Left kidney (tissue), 1 donor: ENCODE measurements at regions not wholly inside any gene's neighbourhood (a gene's known extent, or its start where the extent isn't known, plus 50 kb on each side); places are given as distances from the start of the nearest gene placed in this dataset.
A peak's percentile ranks its signal among the peaks of the same experiment; 100 is the strongest.

ENCODE experiments used
- DNase-seq: peaks from one replicate; pipeline ENCODE4 v3.0.0-alpha.2; 2013

DNA sequence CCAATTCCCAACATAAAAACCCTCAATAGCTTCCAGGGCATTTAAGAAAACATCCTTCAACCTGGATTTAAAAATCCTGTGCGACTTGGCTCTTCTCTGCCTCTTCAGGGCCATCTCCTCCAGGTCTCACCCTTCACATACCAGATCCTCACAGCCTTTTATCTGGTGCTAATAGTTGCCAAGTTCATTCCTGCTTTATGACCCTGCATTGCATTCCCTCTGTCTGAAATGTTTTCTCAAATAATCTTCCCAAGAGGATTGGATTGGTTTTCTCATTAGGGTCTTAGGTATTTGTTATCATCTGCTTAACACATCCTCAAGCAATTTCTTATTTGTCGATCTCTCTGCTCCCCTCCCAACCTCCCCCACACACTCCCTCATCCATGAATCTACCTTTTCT, 832.0 kb downstream of the GALC start:
- DNase-seq = no peak

DNA sequence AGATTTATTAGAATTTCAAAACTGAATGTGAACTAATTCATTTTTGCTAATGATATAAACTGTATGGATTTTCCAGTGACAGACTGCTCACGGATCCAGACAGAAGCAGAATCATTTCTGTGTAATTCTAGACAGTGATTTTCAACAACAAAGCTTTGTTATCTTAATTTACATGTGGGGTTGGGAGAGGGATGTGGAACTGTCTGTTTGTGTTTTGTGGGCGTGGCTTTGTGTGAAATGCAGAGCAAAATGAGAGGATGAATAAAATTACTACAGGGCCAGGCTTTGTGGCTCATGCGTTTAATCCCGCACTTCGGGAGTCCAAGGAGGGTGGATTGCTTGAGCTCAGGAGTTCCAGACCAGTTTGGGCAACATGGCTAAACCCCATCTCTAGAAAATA, 834.7 kb downstream of the GALC start:
- DNase-seq = no peak

DNA sequence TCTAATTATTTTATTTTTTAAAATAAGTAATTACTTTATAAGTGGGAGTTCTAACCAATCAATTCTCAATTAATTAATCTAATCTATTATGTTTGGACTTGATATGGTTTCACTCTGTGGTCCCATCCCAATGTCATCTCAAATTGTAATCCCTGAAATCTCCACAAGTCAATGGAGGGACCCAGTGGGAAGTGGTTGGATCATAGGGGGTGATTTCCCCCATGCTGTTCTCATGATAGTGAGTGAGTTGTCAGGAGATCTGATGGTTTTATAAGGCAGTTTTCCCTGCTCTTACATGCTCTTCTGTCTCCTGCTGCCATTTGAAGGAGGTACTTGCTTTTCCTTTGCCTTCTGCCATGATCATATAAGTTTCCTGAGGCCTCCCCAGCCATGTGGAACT, 836.1 kb downstream of the GALC start:
- no peak for DNase-seq

DNA sequence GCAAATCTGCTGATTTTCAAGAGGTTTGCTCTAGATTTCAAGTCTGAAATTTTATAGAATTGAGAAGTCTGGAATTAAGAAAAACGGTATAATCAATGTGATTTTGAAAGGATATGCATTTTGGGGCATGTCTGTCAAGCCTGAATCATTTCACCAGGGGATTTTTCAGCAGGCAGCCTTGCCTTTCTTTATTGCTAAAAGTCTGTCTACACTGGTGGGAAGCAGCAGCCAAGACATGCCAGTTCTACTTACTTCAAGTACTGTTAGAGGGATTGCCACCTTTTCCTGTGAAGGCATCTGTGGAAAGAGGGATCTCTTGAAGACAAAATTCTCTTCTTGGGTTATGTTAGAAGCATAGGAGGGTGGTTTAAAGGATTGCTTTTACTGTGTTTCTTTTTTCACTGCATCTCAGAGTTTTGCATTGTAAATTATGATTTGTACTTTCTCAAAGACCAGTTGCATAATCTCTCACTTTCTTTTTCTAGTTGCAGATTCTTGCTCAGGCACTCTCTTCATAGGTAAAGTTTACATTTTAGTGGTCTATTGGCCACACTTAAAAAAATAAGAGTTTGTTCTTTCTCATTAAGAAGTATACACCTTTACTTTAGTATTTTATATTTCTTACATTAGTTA, 837.0 kb downstream of the GALC start:
- DNase-seq = no peak

DNA sequence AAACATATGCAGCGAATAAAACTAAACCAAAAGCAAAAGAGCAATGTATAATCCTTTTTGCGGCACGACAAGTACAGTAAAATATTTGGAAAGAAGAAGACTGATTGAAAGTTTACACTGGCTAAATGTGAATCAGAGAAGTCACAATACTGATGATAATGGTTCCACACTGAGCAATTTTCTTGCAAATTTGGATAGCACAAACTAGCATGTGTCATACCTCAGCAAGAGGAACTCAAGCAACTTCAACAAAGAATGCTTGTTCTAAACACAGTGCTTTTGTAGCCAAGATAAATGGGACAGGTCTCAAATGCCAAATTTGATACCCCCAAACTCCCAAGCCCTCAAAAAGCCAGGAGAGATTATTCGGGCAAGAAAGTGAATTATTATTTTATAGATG, 839.1 kb downstream of the GALC start:
- DNase-seq = no peak

DNA sequence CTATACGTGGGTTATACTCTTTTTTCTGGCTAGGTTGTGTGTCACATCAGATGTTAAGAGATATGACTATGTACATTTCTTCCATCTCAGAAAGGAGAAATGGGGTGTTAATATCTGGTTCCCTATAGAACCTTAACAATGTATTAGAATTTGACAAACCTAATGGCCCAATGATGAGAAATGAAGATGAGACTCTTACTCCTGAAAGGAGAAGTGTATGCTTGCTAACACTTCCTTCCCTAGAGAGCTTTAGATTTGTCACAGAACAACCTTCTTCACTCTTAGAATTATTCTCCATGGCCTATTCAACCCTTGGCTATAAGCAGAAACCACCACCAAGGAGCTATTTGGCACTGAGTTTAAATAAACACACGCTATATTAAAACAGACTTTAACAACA, 839.6 kb downstream of the GALC start:
- no peak for DNase-seq

DNA sequence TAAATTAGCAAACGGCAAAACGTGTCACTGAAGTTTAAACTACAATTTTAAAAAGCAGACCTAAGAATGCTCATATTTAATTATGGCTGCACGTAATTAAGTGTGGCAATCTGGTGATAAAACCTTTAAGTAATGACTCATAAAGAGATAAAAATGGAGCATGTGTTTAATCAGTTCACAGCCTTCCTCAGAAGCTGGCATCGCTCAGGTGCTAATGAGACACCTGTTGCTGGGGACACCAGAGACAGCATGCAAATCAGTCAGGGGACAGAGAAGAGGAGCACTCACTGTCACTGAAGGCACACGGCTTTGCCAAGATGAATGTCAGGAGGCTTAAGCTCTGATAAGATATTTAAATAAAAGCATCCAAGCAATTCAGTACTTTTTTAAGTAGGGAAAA, 840.3 kb downstream of the GALC start:
- DNase-seq = no peak

DNA sequence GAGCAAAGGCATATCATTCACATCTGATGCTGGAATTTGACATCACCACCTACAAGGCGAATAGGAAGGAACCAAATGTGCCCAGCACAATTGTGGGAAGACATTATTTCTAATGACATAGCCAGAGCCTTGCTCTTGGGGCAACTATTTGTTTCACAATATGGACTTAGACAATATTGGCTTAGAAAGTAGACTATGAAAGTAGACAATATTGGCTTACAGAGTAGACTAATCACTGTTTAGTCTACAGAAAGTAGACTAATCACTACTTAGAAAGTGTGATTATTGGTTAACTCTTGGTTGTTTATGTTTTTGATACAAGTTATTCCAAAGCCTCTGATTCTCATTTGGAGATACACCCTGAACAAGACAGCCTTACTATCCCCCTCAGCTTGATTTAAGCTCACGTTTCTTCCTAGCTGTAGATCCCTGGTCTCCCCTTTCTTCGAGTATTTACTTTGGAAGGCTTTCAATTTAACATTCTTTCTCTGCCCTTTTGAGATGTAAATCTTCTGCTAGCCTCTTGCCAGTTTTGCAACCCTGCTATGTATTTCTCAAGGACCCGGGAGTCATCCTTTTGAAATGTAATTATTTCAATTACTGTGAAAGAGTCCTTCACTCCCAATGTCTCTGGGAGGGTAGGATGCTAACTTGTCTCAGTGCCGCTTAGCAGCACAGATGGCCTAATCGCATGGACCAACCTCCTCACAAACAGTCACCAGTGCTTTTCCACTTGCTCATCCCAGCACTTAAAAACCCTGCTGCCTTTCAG, 843.2 kb downstream of the GALC start:
- DNase-seq = no peak

DNA sequence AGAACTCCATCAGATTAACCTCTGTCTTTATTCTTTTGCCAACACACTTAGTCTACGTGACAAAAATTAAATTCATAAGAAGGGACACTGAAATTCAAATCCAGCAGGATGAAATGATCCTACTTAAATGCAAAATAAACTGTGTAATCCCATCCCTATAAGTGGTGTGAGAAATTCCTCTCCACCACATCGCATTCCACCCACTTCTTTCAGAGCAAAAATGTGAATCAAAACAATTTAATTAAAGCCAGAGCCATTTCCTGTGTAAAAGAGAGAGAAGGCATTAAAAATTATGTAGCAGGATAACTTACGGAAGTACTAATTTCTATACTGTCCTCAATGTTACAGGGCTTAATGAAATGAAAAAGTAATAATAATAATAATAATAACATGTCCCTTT, 844.3 kb downstream of the GALC start:
- no peak for DNase-seq

DNA sequence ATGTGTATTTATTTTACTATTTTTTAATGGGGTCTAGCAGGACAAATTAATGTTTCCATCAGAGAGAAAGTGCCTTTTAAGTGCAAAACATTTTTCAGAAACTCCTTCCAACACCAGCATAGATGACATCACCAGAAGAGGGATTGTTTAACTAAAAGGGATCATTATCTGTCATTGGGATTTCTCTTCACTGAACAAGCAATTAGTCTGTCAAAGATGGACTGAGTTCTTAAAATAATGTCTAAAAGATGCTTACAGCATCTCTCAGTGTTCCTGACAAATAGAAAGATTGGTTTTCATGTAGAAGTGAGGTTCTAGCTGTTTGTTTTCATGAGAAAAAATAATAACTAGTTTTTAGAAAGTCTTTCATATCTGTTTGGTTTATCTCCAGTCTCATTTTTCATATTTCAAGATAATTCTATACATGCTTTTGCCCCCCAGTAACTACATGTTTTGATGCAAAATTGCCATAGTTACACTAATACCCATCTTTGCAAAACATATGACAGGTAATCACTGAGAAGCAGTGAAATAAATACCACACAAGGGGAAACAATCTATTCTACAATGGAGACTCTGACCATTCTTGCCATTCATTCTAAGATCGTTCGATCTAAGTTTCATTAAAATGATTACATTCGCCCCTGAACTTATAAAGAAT, 850.3 kb downstream of the GALC start:
- no peak for DNase-seq

DNA sequence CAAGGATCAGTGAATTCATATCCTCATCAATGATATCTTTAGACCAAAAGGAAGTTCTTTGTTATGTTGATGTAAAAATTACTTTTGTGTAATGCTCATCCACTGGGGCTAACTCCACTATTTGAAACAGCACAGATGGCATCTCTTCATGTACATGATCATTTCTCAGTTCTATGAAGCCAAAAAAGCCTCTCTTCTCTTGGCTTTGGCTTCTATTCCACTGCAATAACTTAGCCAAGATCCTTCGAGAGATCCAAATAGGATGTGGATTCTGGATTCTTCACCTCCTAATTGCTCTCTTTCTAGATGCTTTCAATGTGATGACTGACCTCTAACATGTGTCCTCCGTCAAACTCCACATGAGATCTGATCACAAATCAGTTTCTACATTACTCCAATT, 851.2 kb downstream of the GALC start:
- DNase-seq = no peak

DNA sequence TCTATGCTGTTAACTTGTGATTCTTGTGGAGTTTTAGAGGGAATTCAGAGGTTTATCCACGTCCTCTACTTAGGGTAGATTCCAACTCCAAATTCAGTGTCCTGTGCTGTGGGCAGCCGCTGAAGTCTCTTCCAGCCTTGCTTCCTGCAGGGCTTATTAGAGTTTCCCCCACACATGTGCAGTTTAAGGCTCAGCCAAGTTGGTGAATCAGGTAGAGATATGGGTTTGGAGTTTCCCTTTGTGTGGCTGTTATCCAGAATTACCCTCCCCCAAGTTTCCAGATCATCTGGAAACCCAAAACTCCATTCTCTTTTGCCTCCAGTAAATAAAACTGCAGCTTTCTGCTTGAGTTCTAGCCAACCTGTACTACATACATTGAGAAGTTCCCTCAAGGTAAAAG, 853.7 kb downstream of the GALC start:
- no peak for DNase-seq

DNA sequence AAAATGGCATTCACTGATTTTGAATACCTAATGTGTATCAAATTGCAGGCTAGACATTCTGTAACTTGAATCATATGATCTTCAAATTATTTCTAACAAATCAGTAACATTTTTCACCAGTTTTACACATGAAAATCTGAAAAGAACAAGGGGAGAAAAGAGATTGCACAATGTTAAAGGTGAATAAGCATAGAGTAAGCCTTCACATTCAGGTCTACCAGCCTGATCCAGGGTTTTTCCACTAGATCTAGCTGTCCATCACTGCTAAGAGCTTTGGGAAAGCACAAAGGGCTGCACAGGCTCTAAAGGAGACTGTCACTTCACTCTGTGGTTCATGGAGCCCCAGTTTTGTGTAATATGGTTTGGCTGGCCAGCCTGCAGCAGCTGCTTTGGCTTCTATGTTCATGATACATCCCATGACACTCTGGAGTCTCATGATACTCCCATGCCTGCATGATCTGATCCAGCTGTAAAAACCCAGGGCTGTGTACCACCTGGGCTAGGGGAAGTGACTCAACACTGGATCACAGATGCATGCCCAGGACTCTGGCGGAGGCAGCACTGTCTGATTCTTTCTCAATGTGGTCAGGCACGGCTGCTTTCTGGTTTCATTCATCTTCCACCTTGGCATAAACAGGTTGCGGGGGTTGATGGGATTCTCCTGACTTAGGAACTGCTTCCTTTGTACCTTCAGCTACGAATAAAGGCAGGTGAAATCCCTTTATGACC, 859.7 kb downstream of the GALC start:
- DNase-seq = peak; percentile 17

DNA sequence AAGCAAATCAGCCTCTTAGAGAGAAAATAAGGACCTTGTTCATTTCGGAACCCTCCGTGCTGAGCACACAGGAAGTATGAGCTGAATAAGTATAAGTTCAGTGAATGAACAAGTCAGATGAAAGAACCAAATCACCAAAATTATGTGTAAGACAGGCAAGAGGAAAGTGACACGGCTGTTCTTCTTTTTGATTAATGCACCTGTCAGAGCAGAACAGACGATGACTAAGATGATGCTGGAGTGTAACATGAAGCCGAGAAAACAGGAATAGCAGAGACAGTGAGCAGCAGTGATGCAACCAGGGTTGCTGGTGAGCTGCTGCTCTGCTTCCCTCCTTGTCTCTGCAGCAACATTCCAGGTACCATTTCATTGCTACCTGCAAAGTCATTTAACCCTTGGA, 861.1 kb downstream of the GALC start:
- DNase-seq = peak; percentile 17

DNA sequence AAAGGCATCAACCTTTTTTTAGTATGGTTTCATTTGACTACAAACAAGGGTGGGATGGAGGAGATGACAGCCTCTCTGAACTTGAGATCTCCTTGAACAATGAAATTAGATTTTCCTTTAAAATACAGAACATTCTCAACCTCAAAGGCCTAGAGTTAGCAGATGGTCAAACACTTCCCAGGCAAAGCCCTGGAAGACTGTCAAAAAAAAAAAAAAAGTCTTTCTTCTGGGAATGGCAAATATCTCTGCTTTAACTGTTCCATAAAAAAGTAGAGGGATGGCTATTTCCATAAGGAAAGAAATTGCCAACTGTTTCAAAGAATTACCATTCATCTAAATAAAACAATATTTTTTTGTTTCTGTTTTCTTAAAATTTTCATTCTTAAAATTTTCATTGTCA, 870.8 kb downstream of the GALC start:
- DNase-seq = no peak

DNA sequence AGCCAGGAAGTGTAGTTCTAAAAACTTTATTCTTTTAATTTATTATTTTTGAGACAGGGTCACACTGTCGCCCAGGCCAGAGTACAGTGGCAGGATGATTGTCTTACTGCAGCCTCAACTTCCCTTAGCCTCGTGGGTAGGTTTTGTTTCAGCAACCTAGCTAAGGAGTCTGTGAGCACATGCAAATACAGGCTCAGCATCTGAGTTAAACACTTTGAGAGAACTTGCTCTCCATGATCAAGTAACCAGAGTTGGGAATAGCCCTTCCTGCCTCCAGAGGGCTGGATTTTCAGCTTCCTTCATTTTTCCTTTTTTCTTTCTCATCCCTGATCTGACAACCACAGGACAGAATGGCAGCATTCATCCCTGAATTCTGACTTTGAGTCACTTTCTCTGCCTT, 871.3 kb downstream of the GALC start:
- DNase-seq = no peak

DNA sequence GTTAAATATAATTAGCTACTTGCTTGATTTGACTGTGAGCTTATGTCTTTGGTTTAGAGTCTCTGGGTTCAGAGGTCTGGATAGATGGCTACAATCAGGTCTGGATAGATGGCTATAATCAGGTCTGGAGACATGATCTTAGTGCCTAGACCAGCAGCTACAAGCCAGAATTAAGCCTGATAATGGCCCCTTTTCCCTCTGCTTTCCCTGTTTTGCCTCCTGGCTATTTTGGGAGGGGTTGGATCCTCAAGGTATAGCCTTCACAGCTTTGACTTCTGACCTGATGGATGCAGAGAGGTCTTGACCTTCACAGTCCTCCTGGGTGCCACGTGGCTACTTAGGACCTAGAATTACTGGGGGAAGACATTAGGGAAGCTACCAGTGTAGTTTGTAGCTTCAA, 877.7 kb downstream of the GALC start:
- no peak for DNase-seq

DNA sequence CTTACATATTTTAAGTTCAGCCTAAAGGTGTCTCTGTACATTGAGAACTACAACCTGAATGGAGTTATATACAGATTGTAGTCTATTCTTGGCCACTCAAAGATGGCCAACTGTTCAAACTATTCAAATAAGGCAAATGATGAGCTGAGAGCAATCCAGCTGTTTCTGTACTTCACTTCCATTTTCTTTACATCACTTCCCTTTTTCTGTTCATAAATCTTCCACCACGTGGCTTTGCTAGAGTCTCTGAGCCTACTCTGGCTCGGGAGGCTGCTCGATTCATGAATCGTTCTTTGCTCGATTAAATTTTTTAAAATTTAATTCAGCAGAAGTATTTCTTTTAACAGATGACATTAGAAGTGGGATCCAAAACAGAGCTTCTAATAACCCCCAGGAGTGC, 879.7 kb downstream of the GALC start:
- DNase-seq = no peak

DNA sequence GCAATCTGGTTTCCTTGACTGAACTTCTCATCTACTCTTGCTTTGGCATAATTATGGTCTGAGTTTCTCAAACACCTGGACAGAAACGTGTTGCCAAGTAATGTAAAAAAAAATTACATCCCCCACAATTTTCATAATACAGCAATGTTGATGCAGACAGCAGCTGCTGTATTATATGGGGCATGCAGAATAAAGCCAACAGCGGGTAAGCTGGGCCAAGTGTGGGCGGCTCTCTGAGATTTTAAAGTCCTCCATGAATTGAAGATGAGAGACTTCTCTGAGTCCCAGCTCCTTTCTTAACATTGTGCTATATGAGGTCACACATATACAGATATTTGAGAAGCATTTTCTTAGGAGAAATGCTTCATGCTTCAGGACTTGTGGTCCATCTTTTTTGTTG, 881.2 kb downstream of the GALC start:
- DNase-seq = no peak

DNA sequence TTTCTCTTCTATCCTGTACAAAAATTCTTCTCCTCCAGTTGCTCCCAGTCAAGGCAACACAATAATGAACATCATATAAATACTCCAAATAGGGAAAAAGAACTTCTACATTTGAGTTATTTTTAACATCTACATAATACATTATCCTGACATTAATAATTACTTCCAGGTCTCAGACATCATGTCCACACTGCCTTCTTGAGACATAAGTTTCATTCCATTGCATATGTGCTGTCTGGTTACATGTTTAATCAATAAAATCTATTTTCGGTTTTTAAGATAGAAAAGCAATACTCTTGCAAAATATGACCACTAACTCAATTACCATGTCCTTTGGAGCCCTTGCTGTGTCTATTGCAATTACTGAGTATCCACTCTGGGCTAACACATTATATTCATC, 881.9 kb downstream of the GALC start:
- no peak for DNase-seq

DNA sequence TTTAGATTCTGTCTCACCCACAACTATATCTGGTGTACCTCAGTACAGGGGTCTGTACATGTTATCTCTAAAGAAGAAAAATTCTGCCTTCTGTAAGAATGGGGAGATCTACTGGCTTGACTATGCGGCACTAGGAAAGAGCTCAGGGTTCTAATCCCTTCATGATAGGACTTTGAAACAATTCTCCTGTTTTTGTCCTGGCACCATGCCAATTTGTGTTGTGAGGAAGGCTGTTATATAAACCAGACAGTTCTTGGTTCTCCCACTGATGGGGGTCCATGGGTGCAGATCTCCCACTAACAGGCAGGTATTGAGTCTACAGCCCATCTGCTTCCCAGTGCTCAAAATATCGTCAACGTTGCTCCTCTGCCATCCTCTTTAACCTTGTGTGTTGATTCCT, 883.7 kb downstream of the GALC start:
- no peak for DNase-seq

DNA sequence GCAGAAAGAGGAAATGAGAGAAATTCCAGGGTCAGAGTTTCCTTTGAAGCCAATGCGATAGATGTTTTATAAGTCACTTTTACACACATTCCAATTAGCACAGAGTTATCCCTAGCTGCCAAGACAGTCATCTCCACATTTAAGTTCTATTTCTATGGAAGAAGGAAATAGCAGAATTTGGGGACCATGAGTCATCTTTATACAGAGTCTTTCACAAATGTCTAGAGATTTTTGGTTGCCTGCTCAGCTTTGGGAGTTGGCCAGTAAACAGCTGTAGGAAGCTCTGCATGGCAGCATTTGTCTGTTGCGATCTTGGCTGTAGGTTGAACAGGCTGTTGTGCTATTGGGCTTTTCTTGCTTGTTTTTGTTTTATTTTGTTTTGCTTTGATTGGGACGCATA, 884.3 kb downstream of the GALC start:
- no peak for DNase-seq

DNA sequence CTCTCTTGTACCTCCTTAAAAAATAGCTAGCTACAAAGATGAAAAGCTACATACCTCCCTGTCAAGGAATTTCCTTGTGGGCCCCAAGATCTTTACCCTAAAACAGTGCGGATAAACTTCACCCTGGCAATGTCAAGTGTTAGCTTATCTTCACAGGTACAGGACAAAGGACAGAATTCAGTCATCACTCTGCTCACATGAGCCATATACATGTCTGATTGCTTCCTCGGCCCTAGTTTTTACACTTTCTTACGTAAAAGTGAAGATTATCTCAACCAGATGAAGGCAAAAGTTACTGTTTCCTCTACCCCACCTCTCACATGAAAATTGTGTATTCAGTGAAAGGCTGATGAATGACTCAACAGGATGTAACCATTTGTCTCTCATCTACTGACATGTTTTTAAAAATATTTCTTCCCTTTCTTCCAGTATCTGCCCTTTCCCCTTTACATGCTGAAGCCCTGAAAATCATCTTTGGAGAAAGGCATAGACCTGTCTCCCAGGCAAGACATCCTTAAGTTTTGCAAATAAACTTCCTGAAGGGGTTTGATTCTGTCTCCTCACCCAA, 890.1 kb downstream of the GALC start:
- no peak for DNase-seq
